Activated CD8-positive, alpha-beta T cell treated with anti-CD3 and anti-CD28 coated beads, Interleukin-2, amount 10 ng/mL, durations not matched to agents 7 days and 5 days (primary cell): ENCODE measurements at regions not wholly inside any gene's neighbourhood (a gene's known extent, or its start where the extent isn't known, plus 50 kb on each side); places are given as distances from the start of the nearest gene placed in this dataset.
"Not testable (repeated sequence)": the region's sequence is repeated elsewhere in the genome, so short reads cannot be mapped to it uniquely, and the experiment has no call there.

Experiments used
- ATAC-seq: fragments of 150-1000 bp; cut with Tn5 transposase; one replicate; pipeline ENCODE4 v1.10.0; 2021; ENCODE audit warnings: moderate library complexity
- CTCF ChIA-PET: fragments of 350-600 bp; sonication (Branson Sonifier 250); formaldehyde crosslinking; loops from one replicate; lab custom pipeline; 2021; ENCODE audit warnings: antibody characterized with exemption; lab: Charles Lee
- POLR2A ChIA-PET: fragments of 350-600 bp; sonication (Branson Sonifier 250); formaldehyde crosslinking; loops from one replicate; lab custom pipeline; 2021; ENCODE audit warnings: antibody characterized with exemption; lab: Charles Lee
- DNase-seq: peaks from one replicate; pipeline ENCODE4 v3.0.0-alpha.2; 2020
- H3K27ac Mint-ChIP-seq: one replicate; pipeline ENCODE4 v1.8.0; 2021; ENCODE audit warnings: mild to moderate bottlenecking, mixed read lengths
- H3K27me3 Mint-ChIP-seq: one replicate; pipeline ENCODE4 v1.8.0; 2021; ENCODE audit warnings: low read depth, mixed read lengths
- H3K36me3 Mint-ChIP-seq: one replicate; pipeline ENCODE4 v1.8.0; 2021; ENCODE audit warnings: low read depth, mixed read lengths
- H3K4me1 Mint-ChIP-seq: one replicate; pipeline ENCODE4 v1.8.0; 2021; ENCODE audit warnings: low read depth, mixed read lengths
- H3K4me3 Mint-ChIP-seq: one replicate; pipeline ENCODE4 v1.8.0; 2021; ENCODE audit warnings: mild to moderate bottlenecking, mixed read lengths
- H3K9me3 Mint-ChIP-seq: one replicate; pipeline ENCODE4 v1.8.0; 2022; ENCODE audit warnings: mixed read lengths; ENCODE audit not compliant: insufficient read depth

GRCh38 chr6:145143379-145143778 is 591.9 kb downstream of the EPM2A start:
- POLR2A ChIA-PET, result no interaction called here
- H3K27me3 Mint-ChIP-seq, result no peaks in the 10 kb centered on the region
- H3K4me1 Mint-ChIP-seq, result no peaks in the 10 kb centered on the region

GRCh38 chr6:145147559-145147958 is 587.8 kb downstream of the EPM2A start:
- H3K36me3 Mint-ChIP-seq, result no peaks in the 10 kb centered on the region
- no peak overlapping the region for H3K4me3 Mint-ChIP-seq
- H3K27me3 Mint-ChIP-seq, result peaks cover 2% of the 10 kb centered on the region
- ChIA-PET CTCF (no interaction called here), POLR2A (no interaction called here)
- ATAC-seq (no peak), DNase-seq (no peak)
- H3K4me1 Mint-ChIP-seq, result no peaks in the 10 kb centered on the region
- no peak overlapping the region for H3K27ac Mint-ChIP-seq
- no peaks in the 10 kb centered on the region for H3K9me3 Mint-ChIP-seq

More at GRCh38 chr6:145143379-145143778, 591.9 kb downstream of the EPM2A start:
- ATAC-seq, result no peak
- Mint-ChIP-seq H3K36me3 (no peaks in the 10 kb centered on the region), H3K4me3 (no peak overlapping the region), H3K9me3 (no peaks in the 10 kb centered on the region), H3K27ac (no peak overlapping the region)
- DNase-seq, result no peak
- CTCF ChIA-PET, result no interaction called here

GRCh38 chr6:145147981-145148749 is 587.2 kb downstream of the EPM2A start:
- no peak overlapping the region for H3K4me3 Mint-ChIP-seq
- no peaks in the 10 kb centered on the region for H3K4me1 Mint-ChIP-seq
- no peak for DNase-seq
- ChIA-PET POLR2A (no interaction called here), CTCF (no interaction called here)
- no peak for ATAC-seq
- no peaks in the 10 kb centered on the region for H3K9me3 Mint-ChIP-seq
- peaks cover 2% of the 10 kb centered on the region for H3K27me3 Mint-ChIP-seq
- H3K36me3 Mint-ChIP-seq, result no peaks in the 10 kb centered on the region
- H3K27ac Mint-ChIP-seq, result no peak overlapping the region

GRCh38 chr6:145148776-145149175 is 586.5 kb downstream of the EPM2A start:
- Mint-ChIP-seq H3K27me3 (peaks cover 2% of the 10 kb centered on the region), H3K4me3 (no peak overlapping the region), H3K27ac (no peak overlapping the region), H3K4me1 (no peaks in the 10 kb centered on the region), H3K9me3 (no peaks in the 10 kb centered on the region), H3K36me3 (no peaks in the 10 kb centered on the region)
- ATAC-seq (no peak), DNase-seq (no peak)
- ChIA-PET POLR2A (no interaction called here), CTCF (no interaction called here)

GRCh38 chr6:145151624-145152023 is 583.7 kb downstream of the EPM2A start:
- H3K27ac Mint-ChIP-seq, result no peak overlapping the region
- no peaks in the 10 kb centered on the region for H3K36me3 Mint-ChIP-seq
- ChIA-PET CTCF (no interaction called here), POLR2A (no interaction called here)
- H3K4me3 Mint-ChIP-seq, result no peak overlapping the region
- ATAC-seq, result no peak
- H3K9me3 Mint-ChIP-seq, result no peaks in the 10 kb centered on the region
- H3K4me1 Mint-ChIP-seq, result no peaks in the 10 kb centered on the region
- DNase-seq, result no peak
- H3K27me3 Mint-ChIP-seq, result peaks cover 2% of the 10 kb centered on the region

- Mint-ChIP-seq H3K27me3 (peaks cover 2% of the 10 kb centered on the region), H3K4me3 (no peak overlapping the region), H3K9me3 (peaks cover 5% of the 10 kb centered on the region), H3K27ac (no peak overlapping the region), H3K36me3 (no peaks in the 10 kb centered on the region), H3K4me1 (no peaks in the 10 kb centered on the region)
- ATAC-seq, result no peak
- POLR2A ChIA-PET, result no interaction called here
- CTCF ChIA-PET, result no interaction called here
- DNase-seq, result no peak
These were observed 581.8 kb downstream of the EPM2A start for GRCh38 chr6:145153495-145153894.

- peaks cover 2% of the 10 kb centered on the region for H3K36me3 Mint-ChIP-seq
- H3K9me3 Mint-ChIP-seq, result peaks cover 10% of the 10 kb centered on the region
- H3K27ac Mint-ChIP-seq, result no peak overlapping the region
- H3K27me3 Mint-ChIP-seq, result no peaks in the 10 kb centered on the region
- no peak for ATAC-seq
- H3K4me1 Mint-ChIP-seq, result no peaks in the 10 kb centered on the region
- POLR2A ChIA-PET, result no interaction called here
- no peak overlapping the region for H3K4me3 Mint-ChIP-seq
- CTCF ChIA-PET, result no interaction called here
- no peak for DNase-seq
These were observed 579.9 kb downstream of the EPM2A start for GRCh38 chr6:145155411-145155810.

- peaks cover 10% of the 10 kb centered on the region for H3K9me3 Mint-ChIP-seq
- ChIA-PET POLR2A (no interaction called here), CTCF (no interaction called here)
- DNase-seq, result no peak
- H3K4me3 Mint-ChIP-seq, result no peak overlapping the region
- no peaks in the 10 kb centered on the region for H3K4me1 Mint-ChIP-seq
- peaks cover 2% of the 10 kb centered on the region for H3K36me3 Mint-ChIP-seq
- no peak for ATAC-seq
- no peaks in the 10 kb centered on the region for H3K27me3 Mint-ChIP-seq
- H3K27ac Mint-ChIP-seq, result no peak overlapping the region
These were observed 579.2 kb downstream of the EPM2A start for GRCh38 chr6:145155873-145156782.

GRCh38 chr6:145158636-145159035 is 576.7 kb downstream of the EPM2A start:
- DNase-seq, H3K9me3 Mint-ChIP-seq, POLR2A ChIA-PET, H3K4me1 Mint-ChIP-seq, H3K4me3 Mint-ChIP-seq, ATAC-seq, H3K36me3 Mint-ChIP-seq, CTCF ChIA-PET, H3K27ac Mint-ChIP-seq, H3K27me3 Mint-ChIP-seq: not testable (repeated sequence)

- ATAC-seq (no peak), DNase-seq (no peak)
- Mint-ChIP-seq H3K9me3 (peaks cover 10% of the 10 kb centered on the region), H3K27me3 (no peaks in the 10 kb centered on the region), H3K27ac (no peak overlapping the region), H3K4me1 (no peaks in the 10 kb centered on the region), H3K4me3 (no peak overlapping the region), H3K36me3 (peaks cover 2% of the 10 kb centered on the region)
- ChIA-PET CTCF (no interaction called here), POLR2A (no interaction called here)
These were observed 575.4 kb downstream of the EPM2A start for GRCh38 chr6:145159921-145160320.

GRCh38 chr6:145161501-145161900 is 573.8 kb downstream of the EPM2A start:
- CTCF ChIA-PET, result no interaction called here

GRCh38 chr6:145169726-145170224 is 565.5 kb downstream of the EPM2A start:
- POLR2A ChIA-PET, result interaction anchor here (0.6 kb wide), 1 partner anchor 1845 kb away, joined by 3 read pairs; no protein-coding TSS in a partner anchor
- H3K9me3 Mint-ChIP-seq, result no peaks in the 10 kb centered on the region
- CTCF ChIA-PET, result no interaction called here
- no peaks in the 10 kb centered on the region for H3K36me3 Mint-ChIP-seq
- peaks cover 2% of the 10 kb centered on the region for H3K27me3 Mint-ChIP-seq
- no peak overlapping the region for H3K27ac Mint-ChIP-seq
- DNase-seq (no peak), ATAC-seq (no peak)
- H3K4me1 Mint-ChIP-seq, result no peaks in the 10 kb centered on the region
- no peak overlapping the region for H3K4me3 Mint-ChIP-seq

More at GRCh38 chr6:145161501-145161900, 573.8 kb downstream of the EPM2A start:
- peaks cover 2% of the 10 kb centered on the region for H3K36me3 Mint-ChIP-seq
- DNase-seq (no peak), ATAC-seq (no peak)
- no peak overlapping the region for H3K27ac Mint-ChIP-seq
- H3K9me3 Mint-ChIP-seq, result peaks cover 10% of the 10 kb centered on the region
- H3K27me3 Mint-ChIP-seq, result no peaks in the 10 kb centered on the region
- POLR2A ChIA-PET, result no interaction called here
- no peak overlapping the region for H3K4me3 Mint-ChIP-seq
- H3K4me1 Mint-ChIP-seq, result no peaks in the 10 kb centered on the region
